OCI-LY1 (cell line): ENCODE measurements at regions not wholly inside any gene's neighbourhood (a gene's known extent, or its start where the extent isn't known, plus 50 kb on each side); places are given as distances from the start of the nearest gene placed in this dataset.

ENCODE experiments used
- CTCF ChIP-seq: fragments of 200-600 bp; sonication (generic), shearing (Covaris generic); IDR thresholded peaks from 2 replicates; pipeline ENCODE4 v1.5.1; 2017; ENCODE audit warnings: mild to moderate bottlenecking, antibody characterized with exemption, low read length, moderate library complexity, mixed read lengths
- EZH2 ChIP-seq: fragments of 200-600 bp; sonication (generic), shearing (Covaris generic); IDR thresholded peaks from 2 replicates; pipeline ENCODE4 v1.8.0; 2017; ENCODE audit warnings: borderline replicate concordance, mixed run types, mild to moderate bottlenecking, antibody characterized with exemption, low read length, moderate library complexity, mixed read lengths

- TF ChIP-seq CTCF (no peak), EZH2 (no peak)
These were observed 142.1 kb downstream of the BMP2 start for GRCh38 chr20:6909608-6910007.
